ENCODE measurements at regions not wholly inside any gene's neighbourhood (a gene's known extent, or its start where the extent isn't known, plus 50 kb on each side); places are given as distances from the start of the nearest gene placed in this dataset.

- no peak overlapping the region for H3K27ac Mint-ChIP-seq
- CTCF ChIA-PET = no interaction called here
- no peaks in the 10 kb centered on the region for H3K27me3 Mint-ChIP-seq
- H3K4me3 Mint-ChIP-seq = no peak overlapping the region
- H3K9me3 Mint-ChIP-seq = no peaks in the 10 kb centered on the region
- DNase-seq = no peak
- no peaks in the 10 kb centered on the region for H3K36me3 Mint-ChIP-seq (ENCODE audit: low read depth)
- POLR2A ChIA-PET = no interaction called here
- no peaks in the 10 kb centered on the region for H3K4me1 Mint-ChIP-seq
Measured at GRCh38 chr4:135354876-135355275, 1153.3 kb upstream of the PABPC4L start.

DNA sequence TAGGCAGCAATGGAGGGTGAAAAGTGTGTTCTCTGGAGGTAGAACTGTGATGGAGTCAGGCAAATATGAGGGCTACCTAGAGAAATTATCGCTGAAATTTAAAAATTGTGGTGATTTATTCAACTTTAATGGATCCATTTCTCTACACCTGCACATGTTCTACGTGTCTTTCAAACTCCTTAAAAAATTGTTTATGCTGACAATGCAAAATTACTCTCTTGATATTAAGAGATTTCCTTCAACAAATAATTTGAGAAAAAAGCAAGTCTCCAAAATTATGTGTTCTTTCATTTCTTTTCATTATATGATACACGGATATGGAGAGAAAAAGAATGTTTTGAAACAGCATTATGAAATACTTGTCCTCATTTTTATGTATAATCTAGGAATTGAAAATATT, 1151.4 kb upstream of the PABPC4L start:
- ChIA-PET CTCF (no interaction called here), POLR2A (no interaction called here)
- Mint-ChIP-seq H3K9me3 (no peaks in the 10 kb centered on the region), H3K27me3 (no peaks in the 10 kb centered on the region), H3K4me3 (no peak overlapping the region), H3K36me3 (ENCODE audit: low read depth) (no peaks in the 10 kb centered on the region), H3K4me1 (no peaks in the 10 kb centered on the region), H3K27ac (no peak overlapping the region)
- no peak for DNase-seq

DNA sequence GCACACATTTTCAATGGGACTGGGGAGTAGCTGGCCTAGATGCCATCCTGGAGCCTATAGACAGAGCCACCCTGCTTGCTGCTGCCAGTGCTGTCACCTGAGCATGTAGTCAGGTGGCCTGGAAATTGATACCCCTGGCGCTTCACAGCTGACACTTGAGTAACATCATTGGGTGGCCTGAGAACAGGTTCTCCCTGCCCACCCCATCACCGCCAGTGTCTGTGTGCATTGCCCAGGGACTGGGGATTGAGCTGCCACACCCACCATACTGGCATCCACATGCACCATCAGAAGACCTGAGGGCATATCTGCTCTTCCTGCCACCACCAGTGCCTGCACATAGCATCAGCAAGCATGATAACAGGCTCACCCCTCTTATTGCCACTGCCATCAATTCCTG, 1142.9 kb upstream of the PABPC4L start:
- H3K4me3 Mint-ChIP-seq = no peak overlapping the region
- DNase-seq = no peak
- no peaks in the 10 kb centered on the region for H3K36me3 Mint-ChIP-seq (ENCODE audit: low read depth)
- H3K27ac Mint-ChIP-seq = no peak overlapping the region
- peaks cover 4% of the 10 kb centered on the region for H3K9me3 Mint-ChIP-seq
- no peaks in the 10 kb centered on the region for H3K4me1 Mint-ChIP-seq
- no peaks in the 10 kb centered on the region for H3K27me3 Mint-ChIP-seq
- CTCF ChIA-PET = no interaction called here
- POLR2A ChIA-PET = no interaction called here

GRCh38 chr4:135338181-135338580, 1136.6 kb upstream of the PABPC4L start:
- no peak for DNase-seq
- Mint-ChIP-seq H3K27me3 (no peaks in the 10 kb centered on the region), H3K4me1 (no peaks in the 10 kb centered on the region), H3K4me3 (no peak overlapping the region), H3K36me3 (ENCODE audit: low read depth) (no peaks in the 10 kb centered on the region), H3K9me3 (peaks cover 2% of the 10 kb centered on the region), H3K27ac (no peak overlapping the region)
- CTCF ChIA-PET = no interaction called here
- POLR2A ChIA-PET = no interaction called here

DNA sequence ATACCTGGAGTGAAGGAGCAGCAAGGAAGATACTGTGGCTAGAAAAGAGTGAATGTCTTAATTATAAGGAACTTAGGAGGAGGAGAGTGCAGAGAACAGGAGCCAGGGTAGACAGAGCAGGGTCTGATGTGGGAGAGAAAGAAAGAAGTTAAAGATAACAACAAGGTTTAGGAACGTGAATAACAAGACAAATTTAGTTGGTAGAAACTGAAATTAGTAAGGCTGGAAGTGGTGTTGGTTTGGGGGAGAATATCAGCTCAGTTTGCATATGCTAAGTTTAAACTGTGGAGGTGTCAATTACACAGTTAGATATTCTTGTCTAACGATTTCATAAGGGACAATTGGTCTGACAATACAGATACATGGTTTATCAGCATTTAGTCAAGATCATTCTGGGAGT, 1123.7 kb upstream of the PABPC4L start:
- Mint-ChIP-seq H3K27ac (no peak overlapping the region), H3K4me1 (no peaks in the 10 kb centered on the region), H3K9me3 (peaks cover 6% of the 10 kb centered on the region), H3K4me3 (no peak overlapping the region), H3K36me3 (ENCODE audit: low read depth) (no peaks in the 10 kb centered on the region), H3K27me3 (no peaks in the 10 kb centered on the region)
- DNase-seq = no peak
- ChIA-PET POLR2A (no interaction called here), CTCF (no interaction called here)

- CTCF ChIA-PET = no interaction called here
- no peak overlapping the region for H3K4me3 Mint-ChIP-seq
- H3K27me3 Mint-ChIP-seq = no peaks in the 10 kb centered on the region
- H3K36me3 Mint-ChIP-seq (ENCODE audit: low read depth) = no peaks in the 10 kb centered on the region
- no peak overlapping the region for H3K27ac Mint-ChIP-seq
- POLR2A ChIA-PET = no interaction called here
- no peaks in the 10 kb centered on the region for H3K4me1 Mint-ChIP-seq
- peaks cover 11% of the 10 kb centered on the region for H3K9me3 Mint-ChIP-seq
- DNase-seq = no peak
Measured at GRCh38 chr4:135319685-135320084, 1118.1 kb upstream of the PABPC4L start.

GRCh38 chr4:135316266-135316779, 1114.7 kb upstream of the PABPC4L start:
- Mint-ChIP-seq H3K27ac (no peak overlapping the region), H3K4me3 (no peak overlapping the region), H3K36me3 (ENCODE audit: low read depth) (no peaks in the 10 kb centered on the region), H3K27me3 (no peaks in the 10 kb centered on the region), H3K9me3 (peaks cover 4% of the 10 kb centered on the region), H3K4me1 (no peaks in the 10 kb centered on the region)
- POLR2A ChIA-PET = no interaction called here
- no peak for DNase-seq
- CTCF ChIA-PET = no interaction called here

DNA sequence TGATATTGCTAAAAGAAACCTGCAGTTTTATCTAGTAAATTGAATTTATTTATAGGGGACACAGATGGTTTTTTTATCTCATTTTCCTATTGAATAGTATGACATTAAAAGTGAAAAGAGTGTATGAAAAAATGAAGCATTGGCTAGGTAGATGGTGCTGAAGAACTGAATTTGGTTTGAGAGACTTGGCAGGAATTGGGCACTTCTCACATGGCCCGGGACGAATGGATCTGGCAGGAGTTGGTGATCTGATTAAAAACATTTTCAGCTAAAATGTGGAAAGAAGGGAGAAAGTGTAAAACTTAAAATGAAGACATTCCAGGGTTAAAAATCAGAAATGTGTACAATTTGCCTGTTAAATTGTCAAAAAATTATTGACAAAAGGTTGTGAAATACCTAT, 1088.5 kb upstream of the PABPC4L start:
- Mint-ChIP-seq H3K36me3 (ENCODE audit: low read depth) (no peaks in the 10 kb centered on the region), H3K4me1 (no peaks in the 10 kb centered on the region), H3K9me3 (peaks cover 4% of the 10 kb centered on the region), H3K4me3 (no peak overlapping the region), H3K27me3 (no peaks in the 10 kb centered on the region), H3K27ac (no peak overlapping the region)
- POLR2A ChIA-PET = no interaction called here
- CTCF ChIA-PET = no interaction called here
- no peak for DNase-seq

DNA sequence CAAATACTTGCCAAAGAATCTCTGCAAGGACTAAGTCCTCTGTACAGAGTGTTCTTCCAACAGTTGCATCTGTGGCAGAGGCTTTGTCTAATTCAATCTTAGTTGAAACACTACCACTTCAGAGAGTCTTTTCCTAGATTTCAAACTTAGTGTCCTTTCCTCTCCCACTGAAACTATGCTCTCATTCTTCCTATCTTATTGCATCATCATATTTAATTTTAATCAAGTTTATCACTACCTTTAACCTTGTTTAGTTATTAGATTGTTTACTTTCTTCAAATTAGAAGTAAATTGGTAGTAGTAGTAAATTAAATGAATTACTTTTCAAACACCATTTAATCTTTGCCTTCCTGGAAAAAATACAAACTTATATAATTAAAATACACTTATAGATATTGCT, 1082.3 kb upstream of the PABPC4L start:
- Mint-ChIP-seq H3K27ac (no peak overlapping the region), H3K4me3 (no peak overlapping the region), H3K27me3 (no peaks in the 10 kb centered on the region), H3K4me1 (no peaks in the 10 kb centered on the region), H3K36me3 (ENCODE audit: low read depth) (no peaks in the 10 kb centered on the region), H3K9me3 (peaks cover 2% of the 10 kb centered on the region)
- ChIA-PET CTCF (no interaction called here), POLR2A (no interaction called here)
- no peak for DNase-seq

GRCh38 chr4:135282676-135283075, 1081.1 kb upstream of the PABPC4L start:
- Mint-ChIP-seq H3K36me3 (ENCODE audit: low read depth) (no peaks in the 10 kb centered on the region), H3K9me3 (peaks cover 2% of the 10 kb centered on the region), H3K4me3 (no peak overlapping the region), H3K4me1 (no peaks in the 10 kb centered on the region), H3K27me3 (no peaks in the 10 kb centered on the region), H3K27ac (no peak overlapping the region)
- POLR2A ChIA-PET = no interaction called here
- CTCF ChIA-PET = no interaction called here
- no peak for DNase-seq

GRCh38 chr4:135281230-135281629, 1079.6 kb upstream of the PABPC4L start:
- no peak for DNase-seq
- no peaks in the 10 kb centered on the region for H3K27me3 Mint-ChIP-seq

GRCh38 chr4:135277980-135278315, 1076.4 kb upstream of the PABPC4L start:
- Mint-ChIP-seq H3K4me1 (no peaks in the 10 kb centered on the region), H3K9me3 (no peaks in the 10 kb centered on the region), H3K36me3 (ENCODE audit: low read depth) (no peaks in the 10 kb centered on the region), H3K27ac (no peak overlapping the region), H3K27me3 (no peaks in the 10 kb centered on the region), H3K4me3 (no peak overlapping the region)
- no peak for DNase-seq
- ChIA-PET POLR2A (no interaction called here), CTCF (no interaction called here)

More at GRCh38 chr4:135281230-135281629, 1079.6 kb upstream of the PABPC4L start:
- Mint-ChIP-seq H3K4me3 (no peak overlapping the region), H3K36me3 (ENCODE audit: low read depth) (no peaks in the 10 kb centered on the region), H3K9me3 (peaks cover 2% of the 10 kb centered on the region), H3K27ac (no peak overlapping the region), H3K4me1 (no peaks in the 10 kb centered on the region)
- ChIA-PET CTCF (no interaction called here), POLR2A (no interaction called here)

- H3K36me3 Mint-ChIP-seq (ENCODE audit: low read depth) = no peaks in the 10 kb centered on the region
- no peaks in the 10 kb centered on the region for H3K4me1 Mint-ChIP-seq
- H3K27ac Mint-ChIP-seq = no peak overlapping the region
- no peaks in the 10 kb centered on the region for H3K27me3 Mint-ChIP-seq
- ChIA-PET CTCF (no interaction called here), POLR2A (no interaction called here)
- no peak overlapping the region for H3K4me3 Mint-ChIP-seq
- DNase-seq = no peak
- H3K9me3 Mint-ChIP-seq = no peaks in the 10 kb centered on the region
Measured at GRCh38 chr4:135277068-135277979, 1075.7 kb upstream of the PABPC4L start.

DNA sequence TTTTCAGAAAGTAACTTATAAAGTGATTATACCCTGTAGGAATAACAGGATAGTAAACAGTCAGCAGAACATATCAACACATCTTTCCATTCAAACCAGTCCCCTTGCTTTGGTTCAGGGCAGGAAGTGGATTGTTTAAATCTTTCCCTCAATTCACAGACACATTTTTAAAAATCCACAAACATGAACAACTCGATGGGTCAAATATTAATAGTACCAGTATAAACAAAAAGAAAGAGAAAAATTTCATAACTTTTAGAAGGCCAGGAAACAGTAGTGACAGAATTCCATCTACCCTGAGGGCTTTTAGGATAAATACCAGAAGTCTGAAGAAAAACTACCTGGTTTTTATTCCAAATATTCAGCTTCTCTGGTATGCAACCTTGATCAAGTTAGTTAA, 1072.8 kb upstream of the PABPC4L start:
- no peak overlapping the region for H3K27ac Mint-ChIP-seq
- ChIA-PET CTCF (no interaction called here), POLR2A (no interaction called here)
- no peak overlapping the region for H3K4me3 Mint-ChIP-seq
- H3K27me3 Mint-ChIP-seq = no peaks in the 10 kb centered on the region
- no peak for DNase-seq
- no peaks in the 10 kb centered on the region for H3K4me1 Mint-ChIP-seq
- no peaks in the 10 kb centered on the region for H3K36me3 Mint-ChIP-seq (ENCODE audit: low read depth)
- H3K9me3 Mint-ChIP-seq = no peaks in the 10 kb centered on the region

All from activated CD4-positive, alpha-beta T cell treated with anti-CD3 and anti-CD28 coated beads, Interleukin-2, amount 10 ng/mL, durations not matched to agents 7 days and 5 days (primary cell).